Naive B cell (primary cell): ENCODE measurements at regions not wholly inside any gene's neighbourhood (a gene's known extent, or its start where the extent isn't known, plus 50 kb on each side); places are given as distances from the start of the nearest gene placed in this dataset.

Experiments used
- ATAC-seq, 2 donors: fragments of 150-1000 bp; cut with Tn5 transposase; 2 replicates each; pipeline ENCODE4 v1.10.0; 2021; ENCODE audit warnings: low read depth in 2 of 2, mild to moderate bottlenecking in 2 of 2, moderate library complexity in 2 of 2
- DNase-seq: peaks from one replicate; pipeline ENCODE4 v3.0.0; 2022
- H3K27ac Mint-ChIP-seq, 6 donors: one replicate each; pipeline ENCODE4 v1.8.0; 2020 to 2022; ENCODE audit warnings: mild to moderate bottlenecking in 6 of 6, mixed read lengths in 6 of 6, moderate library complexity in 5 of 6, inconsistent platforms in 2 of 6
- H3K27me3 Mint-ChIP-seq, 3 donors: one replicate each; pipeline ENCODE4 v1.8.0; 2021 to 2022; ENCODE audit warnings: mixed read lengths in 3 of 3, mild to moderate bottlenecking in 1 of 3
- H3K36me3 Mint-ChIP-seq, 2 donors: one replicate each; pipeline ENCODE4 v1.8.0; 2020 to 2022; ENCODE audit warnings: mixed read lengths in 2 of 2, inconsistent platforms in 1 of 2, mild to moderate bottlenecking in 1 of 2
- H3K4me1 Mint-ChIP-seq, 3 donors: one replicate each; pipeline ENCODE4 v1.8.0; 2020 to 2022; ENCODE audit warnings: mixed read lengths in 3 of 3, inconsistent platforms in 1 of 3, mild to moderate bottlenecking in 1 of 3, moderate library complexity in 1 of 3
- H3K4me3 Mint-ChIP-seq, 8 donors: one replicate each; pipeline ENCODE4 v1.8.0; 2020 to 2022; ENCODE audit warnings: mild to moderate bottlenecking in 8 of 8, mixed read lengths in 8 of 8, moderate library complexity in 8 of 8, inconsistent platforms in 2 of 8
- H3K9me3 Mint-ChIP-seq, 7 donors: one replicate each; pipeline ENCODE4 v1.8.0; 2020 to 2022; ENCODE audit warnings: mixed read lengths in 7 of 7, mild to moderate bottlenecking in 5 of 7, inconsistent platforms in 2 of 7, moderate library complexity in 1 of 7

DNA sequence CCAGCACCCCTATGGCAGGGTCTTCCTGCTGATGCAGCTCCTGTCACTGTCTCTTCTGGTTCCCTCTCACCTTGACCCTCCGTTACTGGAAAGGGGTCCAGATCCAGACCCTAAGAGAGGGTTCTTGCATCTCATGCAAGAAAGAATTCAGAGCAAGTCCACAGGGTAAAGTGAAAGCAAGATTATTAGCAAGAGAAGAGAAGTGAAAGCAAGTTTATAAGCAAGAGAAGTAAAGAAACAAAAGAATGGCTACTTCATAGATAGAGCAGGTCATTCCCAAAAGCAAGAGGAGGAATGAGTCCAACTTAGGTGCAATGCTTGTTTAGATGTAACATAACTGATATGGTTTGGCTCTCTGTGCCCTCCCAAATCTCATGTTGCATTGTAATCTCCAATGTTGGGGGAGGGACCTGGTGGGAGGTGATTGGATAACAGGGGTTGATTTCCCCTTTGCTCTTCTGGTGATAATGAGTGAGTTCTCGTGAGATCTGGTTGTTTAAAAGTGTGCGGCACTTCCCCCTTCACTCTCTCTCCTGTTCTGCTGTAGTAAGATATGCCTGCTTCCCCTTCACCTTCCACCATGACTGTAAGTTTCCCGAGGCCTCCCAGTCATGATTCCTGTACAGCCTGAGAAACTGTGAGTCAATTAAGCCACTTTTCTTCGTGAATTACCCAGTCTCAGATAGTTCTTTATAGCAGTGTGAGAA, 183.3 kb downstream of the MED10 start:
- H3K9me3 Mint-ChIP-seq, result peaks cover 0 to 8% (median 2%) of the 10 kb centered on the region in 7 donors

DNA sequence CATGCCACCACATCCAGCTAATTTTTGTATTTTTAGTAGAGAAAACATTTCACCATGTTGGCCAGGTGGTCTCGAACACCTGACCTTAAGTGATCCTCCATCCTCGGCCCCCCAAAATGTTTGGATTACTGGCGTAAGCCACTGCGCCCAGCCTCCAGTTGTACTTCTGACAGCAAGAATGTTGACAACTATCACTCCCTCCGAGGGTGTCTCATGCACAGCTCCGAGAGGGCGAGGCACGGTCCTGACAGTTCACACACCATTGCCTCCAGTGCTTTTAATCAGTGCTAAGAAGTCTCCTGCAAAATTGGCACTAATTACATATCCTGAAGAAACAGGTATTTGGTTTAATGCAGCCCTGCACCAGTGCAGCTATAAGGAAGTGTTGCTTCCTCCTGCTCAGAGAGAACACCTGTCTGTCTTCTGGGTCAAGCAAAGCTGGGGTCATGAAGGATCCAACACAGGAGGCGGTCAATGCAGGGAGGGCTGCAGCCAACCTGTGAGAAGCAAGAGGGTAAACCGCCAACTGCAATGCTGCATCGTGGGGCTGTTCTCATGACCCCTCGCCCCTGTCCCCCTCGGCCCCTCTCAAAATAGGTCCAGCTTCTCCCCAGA, 184.0 kb downstream of the MED10 start:
- Mint-ChIP-seq H3K4me1 (peaks cover 8 to 20% (median 8%) of the 10 kb centered on the region in 3 donors), H3K36me3 (no peaks in the 10 kb centered on the region), H3K27me3 (peaks cover 0 to 6% (median 4%) of the 10 kb centered on the region in 3 donors), H3K9me3 (peaks cover 0 to 8% (median 2%) of the 10 kb centered on the region in 7 donors), H3K4me3 (peak overlapping the region in 2 of 8 donors; percentile 26 to 75), H3K27ac (no peak overlapping the region)
- no peak for ATAC-seq
- no peak for DNase-seq

More for the DNA sequence above, 183.3 kb downstream of the MED10 start:
- DNase-seq, result no peak
- Mint-ChIP-seq H3K36me3 (no peaks in the 10 kb centered on the region), H3K27me3 (peaks cover 0 to 6% (median 4%) of the 10 kb centered on the region in 3 donors), H3K4me1 (peaks cover 8 to 20% (median 8%) of the 10 kb centered on the region in 3 donors), H3K4me3 (peak overlapping the region in 4 of 8 donors; percentile 10 to 75 (median 20)), H3K27ac (peak overlapping the region in 1 of 6 donors; percentile 60)
- ATAC-seq, result no peak

DNA sequence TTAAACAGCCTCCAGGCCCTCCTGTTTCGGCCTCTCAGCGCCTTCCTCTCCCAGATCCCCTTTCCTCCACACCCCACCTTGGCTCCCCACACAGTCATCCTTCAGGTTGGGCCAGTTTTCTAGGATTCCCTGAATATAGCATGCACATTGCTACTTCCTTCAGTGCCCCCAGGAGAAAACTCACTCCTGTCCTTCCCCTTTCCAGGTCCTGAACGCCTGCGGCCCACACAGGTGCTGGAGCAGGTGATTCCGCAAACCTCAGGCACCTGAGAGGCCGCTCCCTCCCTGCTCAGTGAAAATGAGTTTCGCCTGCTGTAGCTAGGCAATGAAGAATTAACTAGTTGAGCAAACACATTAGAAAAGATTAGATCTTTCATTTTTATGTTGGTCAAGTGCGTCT, 185.0 kb downstream of the MED10 start:
- H3K27me3 Mint-ChIP-seq, result peaks cover 0 to 6% (median 0%) of the 10 kb centered on the region in 3 donors
- no peak overlapping the region for H3K27ac Mint-ChIP-seq
- peaks cover 13 to 30% (median 13%) of the 10 kb centered on the region in 3 donors for H3K4me1 Mint-ChIP-seq
- no peak for DNase-seq
- H3K4me3 Mint-ChIP-seq, result peak overlapping the region in 1 of 8 donors; percentile 6
- H3K36me3 Mint-ChIP-seq, result no peaks in the 10 kb centered on the region
- ATAC-seq, result no peak
- H3K9me3 Mint-ChIP-seq, result peaks cover 0 to 8% (median 2%) of the 10 kb centered on the region in 7 donors

- ATAC-seq (no peak), DNase-seq (no peak)
- Mint-ChIP-seq H3K9me3 (peaks cover 0 to 3% (median 0%) of the 10 kb centered on the region in 7 donors), H3K27me3 (no peaks in the 10 kb centered on the region), H3K4me3 (no peak overlapping the region), H3K36me3 (no peaks in the 10 kb centered on the region), H3K4me1 (peaks cover 13 to 38% (median 20%) of the 10 kb centered on the region in 3 donors), H3K27ac (no peak overlapping the region)
Observed at GRCh38 chr5:6190838-6191237, 187.5 kb downstream of the MED10 start.

DNA sequence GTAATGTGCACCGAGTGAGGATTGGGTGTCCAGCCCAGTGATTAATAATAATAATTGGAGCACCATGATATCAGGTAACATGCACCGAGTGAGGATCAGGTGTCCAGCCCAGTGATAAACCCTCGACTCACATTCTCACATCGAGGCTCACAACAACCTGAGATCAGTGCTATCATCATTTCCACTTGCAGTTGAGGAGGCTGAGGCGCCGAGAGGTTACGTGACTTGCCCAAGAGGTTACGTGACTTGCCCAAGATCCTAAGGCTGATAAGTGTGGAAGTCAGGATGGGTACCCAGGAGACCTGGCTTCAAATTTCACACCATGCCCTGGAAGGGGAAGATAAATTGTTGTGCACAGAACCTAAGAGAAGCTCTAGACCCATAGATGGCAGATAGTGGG, 189.4 kb downstream of the MED10 start:
- H3K27me3 Mint-ChIP-seq, result peaks cover 0 to 5% (median 0%) of the 10 kb centered on the region in 3 donors
- no peak overlapping the region for H3K4me3 Mint-ChIP-seq
- no peak for DNase-seq
- H3K27ac Mint-ChIP-seq, result peak overlapping the region in 2 of 6 donors; percentile 29 to 60
- no peaks in the 10 kb centered on the region for H3K36me3 Mint-ChIP-seq
- ATAC-seq, result no peak
- H3K4me1 Mint-ChIP-seq, result peaks cover 5 to 21% (median 12%) of the 10 kb centered on the region in 3 donors
- H3K9me3 Mint-ChIP-seq, result peaks cover 0 to 5% (median 2%) of the 10 kb centered on the region in 7 donors

GRCh38 chr5:6188344-6188743, 190.0 kb downstream of the MED10 start:
- Mint-ChIP-seq H3K9me3 (peaks cover 0 to 5% (median 2%) of the 10 kb centered on the region in 7 donors), H3K27me3 (peaks cover 0 to 5% (median 0%) of the 10 kb centered on the region in 3 donors), H3K27ac (peak overlapping the region in 1 of 6 donors; percentile 10), H3K4me1 (peaks cover 5 to 21% (median 12%) of the 10 kb centered on the region in 3 donors), H3K36me3 (no peaks in the 10 kb centered on the region), H3K4me3 (peak overlapping the region in 2 of 8 donors; percentile 7 to 9)
- DNase-seq (peak; percentile 15), ATAC-seq (peak; percentile 81 to 83)

- Mint-ChIP-seq H3K27ac (peak overlapping the region in 1 of 6 donors; percentile 29), H3K4me1 (peaks cover 5 to 21% (median 12%) of the 10 kb centered on the region in 3 donors), H3K36me3 (no peaks in the 10 kb centered on the region), H3K9me3 (peaks cover 0 to 5% (median 2%) of the 10 kb centered on the region in 7 donors), H3K27me3 (peaks cover 0 to 5% (median 0%) of the 10 kb centered on the region in 3 donors), H3K4me3 (no peak overlapping the region)
- ATAC-seq (no peak), DNase-seq (no peak)
Observed at GRCh38 chr5:6187501-6187900, 190.8 kb downstream of the MED10 start.

DNA sequence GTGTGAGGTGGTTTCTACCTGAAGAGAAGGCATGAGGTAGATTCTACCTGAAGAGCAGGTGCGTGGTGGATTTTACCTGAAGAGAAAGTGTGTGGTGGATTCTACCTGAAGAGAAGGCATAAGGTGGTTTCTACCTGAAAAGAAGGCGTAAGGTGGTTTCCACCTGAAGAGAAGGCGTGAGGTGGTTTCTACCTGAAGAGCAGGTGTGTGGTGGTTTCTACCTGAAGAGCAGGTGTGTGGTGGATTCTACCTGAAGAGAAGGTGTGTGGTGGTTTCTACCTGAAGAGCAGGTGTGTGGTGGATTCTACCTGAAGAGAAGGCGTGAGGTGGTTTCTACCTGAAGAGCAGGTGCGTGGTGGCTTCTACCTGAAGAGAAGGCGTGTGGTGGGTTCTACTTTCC, 192.8 kb downstream of the MED10 start:
- Mint-ChIP-seq H3K27ac (no peak overlapping the region), H3K9me3 (peaks cover 0 to 10% (median 3%) of the 10 kb centered on the region in 7 donors), H3K36me3 (peaks cover 0 to 8% of the 10 kb centered on the region in 2 donors), H3K4me1 (peaks cover 5 to 21% (median 12%) of the 10 kb centered on the region in 3 donors), H3K27me3 (peaks cover 0 to 19% (median 9%) of the 10 kb centered on the region in 3 donors), H3K4me3 (no peak overlapping the region)
- DNase-seq (no peak), ATAC-seq (no peak)

GRCh38 chr5:6184481-6184880, 193.9 kb downstream of the MED10 start:
- no peak overlapping the region for H3K4me3 Mint-ChIP-seq
- H3K36me3 Mint-ChIP-seq, result peaks cover 0 to 8% of the 10 kb centered on the region in 2 donors
- H3K27me3 Mint-ChIP-seq, result peaks cover 0 to 21% (median 11%) of the 10 kb centered on the region in 3 donors
- DNase-seq (no peak), ATAC-seq (no peak)
- H3K4me1 Mint-ChIP-seq, result peaks cover 5 to 21% (median 12%) of the 10 kb centered on the region in 3 donors
- peaks cover 0 to 10% (median 2%) of the 10 kb centered on the region in 7 donors for H3K9me3 Mint-ChIP-seq
- H3K27ac Mint-ChIP-seq, result no peak overlapping the region

DNA sequence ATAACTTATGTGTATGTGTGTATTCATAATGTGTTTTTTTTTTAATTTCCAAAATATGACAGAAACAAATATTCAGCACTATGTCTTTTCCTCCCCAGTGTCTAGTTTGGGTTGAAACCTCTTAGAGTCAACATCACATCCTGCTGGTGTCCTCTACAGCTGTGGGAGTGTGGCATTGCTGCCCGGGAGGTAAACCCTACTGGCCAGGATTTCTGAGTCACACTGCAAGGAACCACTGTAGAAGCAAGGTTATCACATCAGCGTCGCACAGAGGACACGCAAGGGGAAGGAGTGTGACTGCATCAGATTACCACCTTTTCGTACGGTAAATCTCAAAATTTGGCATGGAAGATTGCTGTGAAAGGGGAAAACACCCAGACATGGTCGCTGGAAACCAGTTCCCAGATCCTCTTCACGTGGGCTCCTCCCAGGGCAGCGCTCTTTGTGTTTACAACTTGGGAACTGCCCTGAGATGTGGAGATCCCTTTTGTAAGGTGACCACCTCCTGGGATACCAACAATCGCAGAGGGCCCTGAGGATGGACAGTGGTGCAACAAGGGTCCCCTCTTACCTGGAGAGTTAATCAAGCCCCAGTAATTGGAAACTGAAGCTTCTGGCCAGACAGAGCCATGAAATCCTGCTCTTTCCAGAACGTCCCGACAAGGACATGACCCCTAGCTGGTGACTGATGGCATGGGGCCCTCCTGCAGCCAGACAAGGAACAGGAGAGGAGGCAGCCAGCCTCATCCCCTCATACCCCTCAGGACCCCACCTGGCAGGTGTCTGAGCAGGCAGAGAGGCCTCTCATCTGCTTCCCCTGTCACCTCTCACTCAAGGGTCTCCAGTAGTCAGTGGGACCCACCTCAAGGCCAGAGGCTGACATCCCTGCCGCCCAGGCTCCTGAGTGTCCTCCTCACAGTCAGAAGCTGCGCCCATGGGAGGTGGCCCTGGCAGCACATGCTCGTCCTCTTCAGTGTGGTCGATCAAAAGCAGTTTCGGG, 194.7 kb downstream of the MED10 start:
- no peak overlapping the region for H3K4me3 Mint-ChIP-seq
- peaks cover 5 to 15% (median 12%) of the 10 kb centered on the region in 3 donors for H3K4me1 Mint-ChIP-seq
- H3K27ac Mint-ChIP-seq, result no peak overlapping the region
- H3K36me3 Mint-ChIP-seq, result peaks cover 0 to 8% of the 10 kb centered on the region in 2 donors
- H3K9me3 Mint-ChIP-seq, result peaks cover 0 to 10% (median 2%) of the 10 kb centered on the region in 7 donors
- DNase-seq (no peak), ATAC-seq (no peak)
- peaks cover 0 to 21% (median 15%) of the 10 kb centered on the region in 3 donors for H3K27me3 Mint-ChIP-seq

DNA sequence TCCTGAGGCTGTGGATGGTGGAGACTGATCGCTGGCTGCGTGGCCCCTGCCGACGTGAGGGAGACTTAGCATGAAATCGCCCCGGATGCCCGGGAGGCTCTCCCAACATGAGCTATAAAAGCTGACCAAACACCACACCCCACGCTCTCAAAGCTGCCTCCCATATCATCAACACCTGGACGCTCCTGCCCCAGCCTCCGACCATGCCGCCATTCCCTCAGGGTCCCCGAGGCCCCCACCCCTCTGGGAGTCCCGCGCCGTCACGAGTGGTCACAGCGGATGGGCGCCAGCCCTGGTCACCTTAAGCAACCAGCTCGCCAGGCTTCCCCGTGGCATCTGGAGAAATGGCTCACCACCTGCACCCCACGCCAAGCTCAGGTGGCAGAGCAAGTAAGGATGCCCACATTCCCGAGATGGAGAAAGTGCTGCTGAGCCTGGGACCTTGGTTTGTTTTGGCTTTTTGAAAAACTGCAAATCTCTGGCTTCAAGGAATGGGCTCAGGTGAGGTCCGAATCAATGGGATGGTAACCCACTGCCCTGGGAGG, 196.0 kb downstream of the MED10 start:
- no peak overlapping the region for H3K27ac Mint-ChIP-seq
- H3K9me3 Mint-ChIP-seq, result peaks cover 0 to 10% (median 2%) of the 10 kb centered on the region in 7 donors
- H3K36me3 Mint-ChIP-seq, result peaks cover 0 to 8% of the 10 kb centered on the region in 2 donors
- H3K4me1 Mint-ChIP-seq, result peaks cover 0 to 3% (median 2%) of the 10 kb centered on the region in 3 donors
- H3K4me3 Mint-ChIP-seq, result no peak overlapping the region
- peaks cover 0 to 21% (median 15%) of the 10 kb centered on the region in 3 donors for H3K27me3 Mint-ChIP-seq
- no peak for DNase-seq
- ATAC-seq, result no peak

- no peak overlapping the region for H3K4me3 Mint-ChIP-seq
- H3K27ac Mint-ChIP-seq, result no peak overlapping the region
- DNase-seq (no peak), ATAC-seq (no peak)
- peaks cover 0 to 10% (median 2%) of the 10 kb centered on the region in 7 donors for H3K9me3 Mint-ChIP-seq
- no peaks in the 10 kb centered on the region for H3K4me1 Mint-ChIP-seq
- H3K36me3 Mint-ChIP-seq, result peaks cover 0 to 8% of the 10 kb centered on the region in 2 donors
- peaks cover 0 to 21% (median 15%) of the 10 kb centered on the region in 3 donors for H3K27me3 Mint-ChIP-seq
Observed at GRCh38 chr5:6181871-6182270, 196.5 kb downstream of the MED10 start.
